ENCODE measurements at regions not wholly inside any gene's neighbourhood (a gene's known extent, or its start where the extent isn't known, plus 50 kb on each side); places are given as distances from the start of the nearest gene placed in this dataset.
"Not testable (repeated sequence)": the region's sequence is repeated elsewhere in the genome, so short reads cannot be mapped to it uniquely, and the experiment has no call there.

DNA sequence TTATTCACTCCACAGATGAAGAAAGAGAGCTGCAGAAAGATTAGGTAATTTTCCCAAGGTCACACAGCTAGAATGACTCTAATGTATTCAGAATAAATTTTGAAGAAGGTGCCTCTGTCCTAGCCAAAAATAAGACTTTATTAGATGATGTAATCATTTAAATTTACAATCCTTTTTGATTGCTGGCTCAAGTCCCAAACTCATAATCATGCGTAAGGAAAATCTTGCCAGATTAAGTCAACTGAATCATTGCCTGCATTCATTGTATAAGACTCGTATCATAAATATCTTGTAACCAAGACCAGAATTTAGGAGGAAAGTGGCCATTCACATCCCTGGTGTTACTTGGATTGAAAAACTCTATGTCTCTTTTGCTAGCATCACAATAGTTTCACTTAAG, 53.1 kb upstream of the STK39 start:
- no peak for DNase-seq (ENCODE audit: low spot score)

DNA sequence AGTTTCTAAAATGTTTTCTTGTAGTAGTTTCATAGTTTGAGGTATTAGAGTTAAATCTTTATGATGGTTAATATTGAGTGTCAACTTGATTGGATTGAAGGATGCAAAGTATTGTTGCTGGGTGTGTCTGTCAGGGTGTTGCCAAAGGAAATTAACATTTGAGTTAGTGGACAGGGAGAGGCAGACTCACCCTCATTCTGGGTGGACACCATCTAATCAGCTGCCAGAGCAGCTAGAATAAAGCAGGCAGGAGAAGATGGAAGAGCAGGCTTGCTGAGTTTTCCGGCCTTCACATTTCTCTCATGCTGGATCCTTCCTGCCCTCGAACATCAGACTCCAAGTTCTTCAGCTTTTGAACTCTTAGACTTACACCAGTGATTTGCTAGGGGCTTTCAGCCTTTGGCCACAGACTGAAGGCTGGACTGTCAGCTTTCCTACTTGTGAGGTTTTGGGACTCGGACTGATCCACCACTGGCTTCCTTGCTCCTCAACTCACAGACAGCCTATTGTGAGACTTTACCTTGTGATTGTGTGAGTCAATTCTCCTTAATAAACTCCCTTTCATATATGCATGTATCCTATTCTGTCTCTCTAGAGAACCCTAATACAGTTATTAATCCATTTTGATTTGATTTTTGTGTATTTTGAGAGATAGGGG, 56.8 kb upstream of the STK39 start:
- no peak for DNase-seq (ENCODE audit: low spot score)

- no peak for DNase-seq (ENCODE audit: low spot score)
These were observed 60.0 kb upstream of the STK39 start for GRCh38 chr2:168307379-168307778.

DNA sequence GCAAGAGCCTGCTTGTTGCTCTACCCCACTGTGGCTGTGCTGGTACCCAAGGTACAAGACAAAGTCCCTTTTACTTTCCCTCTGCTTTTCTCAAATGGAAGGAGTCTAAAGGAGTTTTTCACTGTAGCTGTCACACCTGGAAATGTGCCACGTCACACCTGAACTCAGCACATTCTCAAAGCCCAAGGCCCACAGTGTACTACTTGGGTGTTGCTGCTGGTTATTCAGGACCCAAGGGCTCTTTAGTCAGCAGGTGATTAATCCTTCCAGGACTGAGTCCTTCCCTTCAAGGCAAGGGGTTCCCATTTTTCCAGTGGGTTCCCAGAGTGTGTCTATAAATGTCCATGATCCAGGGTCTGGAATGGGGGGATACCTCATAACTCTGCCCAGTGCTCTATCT, 63.2 kb upstream of the STK39 start:
- DNase-seq (ENCODE audit: low spot score), result no peak

- DNase-seq (ENCODE audit: low spot score), result no peak
These were observed 64.0 kb upstream of the STK39 start for GRCh38 chr2:168311261-168311910.

GRCh38 chr2:168312036-168312822, 64.8 kb upstream of the STK39 start:
- DNase-seq (ENCODE audit: low spot score), result no peak

DNA sequence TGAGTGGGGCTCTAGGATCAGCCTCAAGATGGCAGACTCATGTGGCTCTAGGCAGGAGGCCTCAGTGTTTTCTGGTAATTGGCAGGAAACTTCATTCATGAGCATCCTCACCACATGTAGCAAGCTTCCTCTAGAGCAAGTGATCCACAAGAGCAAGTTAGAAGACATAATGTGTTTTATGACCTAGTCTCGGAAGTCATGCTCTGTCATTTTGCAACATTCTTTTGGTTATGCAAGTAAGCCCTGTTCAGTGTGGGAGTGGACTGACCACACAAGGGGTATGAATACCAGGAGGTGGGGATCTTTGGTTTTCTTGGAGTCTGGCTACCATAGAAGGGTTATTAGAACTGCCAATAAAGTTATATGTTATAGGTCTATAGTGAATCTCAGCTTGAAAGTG, 66.8 kb upstream of the STK39 start:
- DNase-seq (ENCODE audit: low spot score), result no peak

DNA sequence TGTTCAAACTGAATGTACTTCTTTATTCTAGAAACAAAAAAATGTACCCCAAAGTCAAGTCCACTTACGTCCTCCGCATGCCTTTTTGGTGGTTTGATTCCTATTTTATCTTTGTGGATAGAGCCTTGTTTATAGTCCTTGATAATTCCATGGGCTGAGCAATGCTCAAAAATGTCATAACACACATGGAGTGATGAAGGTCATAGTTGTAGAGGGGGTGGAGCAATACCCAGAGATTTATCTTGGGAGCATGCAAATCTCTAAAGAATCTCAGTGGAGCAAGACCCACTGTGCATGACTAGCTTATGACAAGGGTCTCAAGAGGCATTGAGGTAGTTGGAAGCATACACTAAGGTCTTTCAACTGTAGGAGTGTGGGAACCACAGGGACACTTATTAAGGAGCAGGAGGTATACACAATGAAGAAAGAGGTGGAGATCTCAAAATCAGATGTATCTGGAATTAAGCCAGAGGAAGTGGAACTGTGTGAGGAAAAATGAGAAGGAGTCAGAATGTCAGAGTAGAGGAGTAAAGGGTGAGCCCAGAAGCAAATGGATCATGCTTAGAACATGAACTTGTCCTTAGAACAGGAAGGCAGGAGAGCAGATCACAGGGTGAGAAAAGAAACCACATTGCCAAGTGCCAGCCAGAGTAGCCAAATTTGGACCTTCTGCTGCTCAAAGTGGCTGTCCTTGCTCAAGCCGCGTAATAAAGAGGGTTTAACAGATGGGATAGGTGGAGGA, 68.1 kb upstream of the STK39 start:
- no peak for DNase-seq (ENCODE audit: low spot score)

- no peak for DNase-seq (ENCODE audit: low spot score)
These were observed 68.7 kb upstream of the STK39 start for GRCh38 chr2:168316073-168316440.

DNA sequence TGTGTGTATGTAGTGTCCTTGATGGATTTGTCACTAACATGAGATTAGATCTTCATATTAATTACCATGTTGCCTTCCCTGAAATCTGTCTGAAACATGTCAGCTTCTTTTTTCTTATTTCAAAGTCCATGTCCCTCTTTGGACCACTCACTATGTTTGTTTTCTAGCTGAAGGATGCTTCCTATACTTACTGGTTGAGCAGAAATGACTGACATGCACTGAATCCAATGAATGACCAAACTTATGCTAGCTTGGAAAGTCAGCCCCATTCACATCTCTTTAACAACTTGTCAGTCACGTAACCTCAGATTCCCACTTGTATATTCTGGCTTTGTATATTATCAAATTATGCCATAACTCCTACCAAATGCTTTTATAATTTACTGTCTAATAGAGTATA, 69.9 kb upstream of the STK39 start:
- DNase-seq (ENCODE audit: low spot score), result no peak

- DNase-seq (ENCODE audit: low spot score), result no peak
These were observed 72.9 kb upstream of the STK39 start for GRCh38 chr2:168320267-168320666.

DNA sequence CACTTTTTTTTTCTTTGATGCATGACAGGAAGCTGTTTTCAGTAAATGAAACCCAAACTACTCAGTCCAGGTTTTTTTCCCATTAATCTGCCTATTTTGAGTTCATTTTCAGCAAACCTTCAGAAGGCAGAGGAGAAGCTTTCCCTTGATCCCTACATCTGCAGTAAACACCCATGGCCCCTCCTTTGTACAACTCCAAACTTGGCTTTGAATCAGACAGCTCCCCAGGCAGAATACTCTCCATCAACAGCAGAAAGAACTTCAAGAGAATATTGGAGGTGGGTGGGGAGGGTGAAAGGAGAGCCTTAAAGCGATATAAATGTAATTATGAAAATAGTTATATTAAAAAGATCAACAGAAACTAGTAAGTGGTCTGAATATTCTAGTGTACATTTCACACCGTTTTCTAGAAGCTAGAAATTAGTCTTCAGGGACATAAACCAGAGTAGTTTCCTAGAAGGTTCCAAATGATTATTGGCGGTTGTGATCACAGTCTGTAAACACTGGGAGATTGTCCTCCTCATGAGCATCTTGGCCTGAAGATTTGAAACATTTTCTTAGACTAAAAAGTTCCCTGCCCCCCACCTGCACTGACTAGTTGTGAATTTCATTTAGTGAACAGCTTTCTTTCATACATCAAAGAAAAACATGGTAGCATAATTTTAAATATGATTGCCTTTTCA, 75.1 kb upstream of the STK39 start:
- DNase-seq (ENCODE audit: low spot score), result no peak

DNA sequence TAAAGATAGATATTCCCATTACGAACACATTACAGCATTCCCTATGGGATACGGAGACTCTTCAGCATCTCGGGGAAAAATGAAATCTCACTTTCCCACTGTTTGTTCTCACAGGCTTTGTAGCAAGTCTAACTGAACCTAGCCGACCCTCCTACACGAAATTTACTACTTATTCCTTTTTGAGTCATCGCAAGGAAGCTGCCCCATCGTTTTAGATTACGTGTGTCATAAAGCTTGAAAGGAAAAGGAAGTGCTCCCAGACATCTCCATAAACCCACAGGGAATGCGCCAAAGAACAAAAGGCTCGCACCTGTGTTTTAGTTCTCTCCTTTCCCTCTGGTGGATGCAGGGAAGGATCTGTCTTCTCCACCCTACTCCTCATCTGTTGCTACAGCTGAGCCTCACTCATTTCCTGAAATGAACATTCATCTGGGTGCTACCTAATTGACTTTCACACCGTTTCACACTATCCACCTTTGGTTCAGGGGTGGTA, 76.2 kb upstream of the STK39 start:
- no peak for DNase-seq (ENCODE audit: low spot score)

- no peak for DNase-seq (ENCODE audit: low spot score)
These were observed 79.2 kb upstream of the STK39 start for GRCh38 chr2:168326572-168326971.

DNA sequence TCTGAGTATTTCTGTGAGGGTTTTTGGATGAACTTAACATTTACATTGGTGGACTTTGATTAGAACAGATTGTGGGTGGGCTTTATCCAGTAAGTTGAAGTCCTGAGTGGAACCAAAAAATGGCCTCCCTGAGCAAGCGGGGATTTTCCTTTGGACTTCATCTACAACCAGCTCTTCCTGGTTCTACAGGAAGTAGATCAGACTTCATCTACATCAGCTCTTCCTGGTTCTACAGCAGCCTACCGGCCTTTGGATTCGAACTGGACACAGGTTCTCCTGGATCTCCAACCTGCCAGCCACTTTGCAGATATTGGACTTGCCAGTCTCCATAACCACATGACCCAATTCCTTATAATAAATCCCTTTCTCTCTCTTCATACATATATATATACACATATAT, 79.9 kb upstream of the STK39 start:
- no peak for DNase-seq (ENCODE audit: low spot score)

DNA sequence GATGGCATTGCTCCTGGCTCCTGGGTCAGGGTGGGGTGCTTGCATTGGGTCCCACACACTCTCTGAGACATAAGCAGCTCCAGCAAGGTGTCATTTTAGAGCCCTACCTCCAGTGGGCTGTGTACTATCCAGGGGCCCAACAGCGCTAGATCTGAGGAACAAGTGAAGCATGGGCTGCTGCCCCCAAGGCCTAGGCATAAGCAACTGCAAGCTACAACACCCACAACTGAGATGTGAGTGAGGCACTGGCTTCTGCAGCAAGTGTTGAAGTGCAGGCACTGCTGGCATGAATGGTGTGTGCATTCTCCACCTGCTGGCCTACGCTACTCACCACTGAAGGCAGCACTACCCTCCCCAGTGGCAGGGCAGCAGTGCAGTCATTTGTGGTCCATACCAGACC, 81.0 kb upstream of the STK39 start:
- DNase-seq (ENCODE audit: low spot score), result no peak

GRCh38 chr2:168330624-168331423, 83.4 kb upstream of the STK39 start:
- DNase-seq (ENCODE audit: low spot score), result no peak

DNA sequence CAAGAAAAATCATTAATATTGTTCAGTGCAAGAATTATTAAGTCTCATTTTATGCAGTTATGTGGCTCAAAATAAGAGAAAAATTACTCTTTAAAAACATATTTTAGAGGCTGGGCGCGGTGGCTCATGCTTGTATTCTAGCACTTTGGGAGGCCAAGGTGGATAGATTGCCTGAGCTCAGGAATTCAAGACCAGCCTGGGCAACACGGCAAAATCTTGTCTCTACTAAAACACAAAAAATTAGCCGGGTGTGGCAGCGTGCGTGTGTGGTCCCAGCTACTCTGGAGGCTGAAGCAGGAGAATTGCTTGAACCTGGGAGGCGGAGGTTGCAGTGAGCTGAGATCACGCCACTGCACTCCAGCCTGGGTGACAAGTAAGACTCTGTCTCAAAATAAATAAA, 87.9 kb upstream of the STK39 start:
- not testable (repeated sequence) for DNase-seq (ENCODE audit: low spot score)

- no peak for DNase-seq (ENCODE audit: low spot score)
These were observed 89.5 kb upstream of the STK39 start for GRCh38 chr2:168336786-168337388.

DNA sequence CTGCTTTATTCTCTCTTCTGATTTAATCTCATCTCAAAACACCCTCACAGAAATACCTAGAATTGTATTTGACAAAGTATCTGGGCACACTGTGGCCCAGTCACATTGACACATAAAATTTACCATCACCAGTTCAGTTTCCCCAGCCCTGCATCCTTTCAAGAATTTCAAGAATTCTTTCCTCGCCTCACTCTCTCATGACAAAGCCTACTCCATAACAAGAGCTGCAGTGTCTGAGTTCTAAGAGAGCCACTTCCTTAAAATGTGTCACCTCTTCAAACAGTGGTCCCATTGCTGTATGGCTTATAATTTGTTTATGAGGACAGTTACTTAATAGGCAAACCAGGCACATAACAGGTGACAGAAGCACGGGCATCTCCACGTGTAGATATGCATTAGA, 90.9 kb upstream of the STK39 start:
- DNase-seq (ENCODE audit: low spot score), result no peak
